ENCODE measurements at regions not wholly inside any gene's neighbourhood (a gene's known extent, or its start where the extent isn't known, plus 50 kb on each side); places are given as distances from the start of the nearest gene placed in this dataset.

DNA sequence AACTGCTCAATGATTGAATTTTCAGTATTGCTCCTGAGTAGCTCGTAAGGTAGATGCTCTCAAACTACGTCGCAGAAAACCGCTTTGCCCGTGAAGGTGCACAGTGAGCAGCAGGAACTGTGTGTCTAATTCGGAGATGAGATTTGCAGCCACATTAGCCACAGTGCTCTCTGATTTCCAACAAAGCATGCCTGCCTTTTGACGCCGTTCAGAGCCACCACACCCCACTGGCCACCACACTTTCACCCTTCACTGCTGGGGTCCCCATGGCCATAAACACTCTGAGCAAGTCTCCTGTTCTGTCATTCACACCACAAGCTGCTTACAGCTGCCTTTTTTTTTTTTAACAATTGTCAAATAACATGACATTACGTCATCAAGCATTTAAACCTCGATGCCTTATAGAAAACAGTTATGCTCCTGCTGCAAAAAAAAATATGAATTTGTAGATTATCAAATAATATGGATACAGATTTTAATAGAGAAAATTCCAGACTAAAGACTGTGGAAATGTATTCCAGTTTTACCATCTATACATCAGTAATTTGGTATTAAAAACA is 578.8 kb upstream of the PFKP start:
- no peak overlapping the region for H4K91ac ChIP-seq (ENCODE audit: insufficient read length, low read depth, low read length)
- no peak overlapping the region for H3K56ac ChIP-seq (ENCODE audit: insufficient read length, low read depth, low read length)
- H3K27me3 ChIP-seq (ENCODE audit: insufficient read depth, low read length): no peaks in the 10 kb centered on the region
- H3K27ac Mint-ChIP-seq: no peak overlapping the region
- H3K4me1 Mint-ChIP-seq: no peaks in the 10 kb centered on the region
- no peak overlapping the region for H3K9ac ChIP-seq (ENCODE audit: extremely low read depth, insufficient read length, low read length)
- H3K4me1 ChIP-seq (ENCODE audit: insufficient read depth, low read length): no peaks in the 10 kb centered on the region
- no peak overlapping the region for H4K5ac ChIP-seq (ENCODE audit: insufficient read length, low read depth, low read length)
- H3K36me3 Mint-ChIP-seq (ENCODE audit: insufficient read depth in 1 of 3, low read depth in 3 of 3): no peaks in the 10 kb centered on the region
- no peak overlapping the region for H2BK20ac ChIP-seq (ENCODE audit: low read depth, low read length, poor library complexity, severe bottlenecking)
- no peak overlapping the region for H3K18ac ChIP-seq (ENCODE audit: insufficient read length, low read depth, low read length)
- H3K79me1 ChIP-seq (ENCODE audit: insufficient read depth, low read depth, low read length, poor library complexity, severe bottlenecking): no peaks in the 10 kb centered on the region
- no peak overlapping the region for H2BK5ac ChIP-seq (ENCODE audit: insufficient read length, low read length)
- WGBS (ENCODE audit: extremely low coverage, insufficient read length, low lambda C conversion rate): no CpG with 5 or more reads among the region's 10 CpGs
- no peak overlapping the region for H3K14ac ChIP-seq (ENCODE audit: insufficient read depth, low read length)
- H3K27me3 Mint-ChIP-seq (ENCODE audit: low read depth): no peaks in the 10 kb centered on the region
- no peak overlapping the region for H3K4me3 Mint-ChIP-seq
- no peak overlapping the region for H3K23ac ChIP-seq (ENCODE audit: insufficient read length, low read depth, low read length)
- no peaks in the 10 kb centered on the region for H3K23me2 ChIP-seq (ENCODE audit: insufficient read length, low read depth, low read length, poor library complexity, severe bottlenecking)
- no peak overlapping the region for H3K27ac ChIP-seq (ENCODE audit: insufficient read length, low read depth, low read length)
- H2BK120ac ChIP-seq (ENCODE audit: low read depth, low read length, poor library complexity, severe bottlenecking): no peak overlapping the region
- H2BK12ac ChIP-seq (ENCODE audit: insufficient read length, low read depth, low read length): no peak overlapping the region
- no peaks in the 10 kb centered on the region for H3K9me3 ChIP-seq (ENCODE audit: control insufficient read depth, low read depth, low read length)
- H2AK5ac ChIP-seq (ENCODE audit: insufficient read length, low read length): no peak overlapping the region
- H2AFZ ChIP-seq (ENCODE audit: low read length): no peak overlapping the region
- H4K20me1 ChIP-seq (ENCODE audit: control insufficient read depth, insufficient read depth, insufficient read length): no peaks in the 10 kb centered on the region
- H3K79me2 ChIP-seq (ENCODE audit: insufficient read depth, low read length): no peaks in the 10 kb centered on the region
- no peak for TF ChIP-seq CTCF (conservative IDR thresholded peaks at IDR 0.05)
- H3T11ph ChIP-seq (ENCODE audit: low read length): no peak overlapping the region
- H3K9me3 Mint-ChIP-seq: no peaks in the 10 kb centered on the region; a peak in 1 of 5 replicates
- H4K8ac ChIP-seq (replicated peaks; ENCODE audit: insufficient read length, low read depth, low read length): no peak overlapping the region
- DNase-seq: no peak
- H3K4me2 ChIP-seq (ENCODE audit: insufficient read depth, insufficient read length, low read length): no peak overlapping the region
- no peak overlapping the region for H3K4ac ChIP-seq (ENCODE audit: low read depth, low read length)
- no peak overlapping the region for H2BK15ac ChIP-seq (ENCODE audit: low read depth, low read length)
